ENCODE measurements at regions not wholly inside any gene's neighbourhood (a gene's known extent, or its start where the extent isn't known, plus 50 kb on each side); places are given as distances from the start of the nearest gene placed in this dataset.

GRCh38 chr10:11387044-11387443 is 224.4 kb downstream of the USP6NL start:
- BruUV-seq (replicated peaks) = no TSS peak
- Histone ChIP-seq H3K9me3 (ENCODE audit: low read length) (no peaks in the 10 kb centered on the region), H3K4me3 (ENCODE audit: low read depth, low read length, poor library complexity, severe bottlenecking) (no peak overlapping the region), H2AFZ (ENCODE audit: low read length) (no peak overlapping the region), H3K9me2 (ENCODE audit: insufficient read depth, low read length) (no peaks in the 10 kb centered on the region), H4K20me1 (ENCODE audit: insufficient read depth, low read length) (no peaks in the 10 kb centered on the region), H3K27ac (ENCODE audit: low read depth, low read length, poor library complexity, severe bottlenecking) (no peak overlapping the region), H3K36me3 (ENCODE audit: insufficient read depth, low read length) (no peaks in the 10 kb centered on the region), H3K4me2 (ENCODE audit: low read length) (no peak overlapping the region), H3K4me1 (ENCODE audit: insufficient read depth, low read length, poor library complexity, severe bottlenecking) (no peaks in the 10 kb centered on the region), H3K79me2 (ENCODE audit: insufficient read depth, low read depth, low read length) (no peaks in the 10 kb centered on the region)
- no peak for DNase-seq (ENCODE audit: low spot score)
- ChIA-PET CTCF (ENCODE audit: unreplicated experiment) (no interaction called here), POLR2A (no interaction called here)
- TF ChIP-seq, protein P1, sequence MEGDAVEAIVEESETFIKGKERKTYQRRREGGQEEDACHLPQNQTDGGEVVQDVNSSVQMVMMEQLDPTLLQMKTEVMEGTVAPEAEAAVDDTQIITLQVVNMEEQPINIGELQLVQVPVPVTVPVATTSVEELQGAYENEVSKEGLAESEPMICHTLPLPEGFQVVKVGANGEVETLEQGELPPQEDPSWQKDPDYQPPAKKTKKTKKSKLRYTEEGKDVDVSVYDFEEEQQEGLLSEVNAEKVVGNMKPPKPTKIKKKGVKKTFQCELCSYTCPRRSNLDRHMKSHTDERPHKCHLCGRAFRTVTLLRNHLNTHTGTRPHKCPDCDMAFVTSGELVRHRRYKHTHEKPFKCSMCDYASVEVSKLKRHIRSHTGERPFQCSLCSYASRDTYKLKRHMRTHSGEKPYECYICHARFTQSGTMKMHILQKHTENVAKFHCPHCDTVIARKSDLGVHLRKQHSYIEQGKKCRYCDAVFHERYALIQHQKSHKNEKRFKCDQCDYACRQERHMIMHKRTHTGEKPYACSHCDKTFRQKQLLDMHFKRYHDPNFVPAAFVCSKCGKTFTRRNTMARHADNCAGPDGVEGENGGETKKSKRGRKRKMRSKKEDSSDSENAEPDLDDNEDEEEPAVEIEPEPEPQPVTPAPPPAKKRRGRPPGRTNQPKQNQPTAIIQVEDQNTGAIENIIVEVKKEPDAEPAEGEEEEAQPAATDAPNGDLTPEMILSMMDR (conservative IDR thresholded peaks at IDR 0.05; ENCODE audit: low read length) = no peak
- no peak for TF ChIP-seq EZH2phosphoT487 (IDR thresholded peaks at IDR 0.05; ENCODE audit: borderline replicate concordance, low read depth, low read length)
- intact Hi-C loops (cut with micrococcal nuclease; ENCODE audit: unreplicated experiment) = no loop called here
